ENCODE measurements at regions not wholly inside any gene's neighbourhood (a gene's known extent, or its start where the extent isn't known, plus 50 kb on each side); places are given as distances from the start of the nearest gene placed in this dataset.

- Mint-ChIP-seq H3K4me1 (no peaks in the 10 kb centered on the region), H3K4me3 (no peak overlapping the region), H3K9me3 (peaks cover 0 to 1% of the 10 kb centered on the region in 2 donors), H3K36me3 (no peaks in the 10 kb centered on the region), H3K27ac (no peak overlapping the region), H3K27me3 (no peaks in the 10 kb centered on the region)
- DNase-seq (no peak), ATAC-seq (replicated peaks) (no peak)
These were observed 225.1 kb upstream of the PLSCR5 start for GRCh38 chr3:146830231-146830630.

- Mint-ChIP-seq H3K36me3 (no peaks in the 10 kb centered on the region), H3K9me3 (peaks cover 0 to 1% of the 10 kb centered on the region in 2 donors), H3K4me3 (no peak overlapping the region), H3K27ac (no peak overlapping the region), H3K4me1 (no peaks in the 10 kb centered on the region), H3K27me3 (no peaks in the 10 kb centered on the region)
- DNase-seq: no peak
- no peak for ATAC-seq (replicated peaks)
These were observed 222.7 kb upstream of the PLSCR5 start for GRCh38 chr3:146827836-146828235.

- no peak overlapping the region for H3K27ac Mint-ChIP-seq
- DNase-seq (no peak), ATAC-seq (replicated peaks) (no peak)
- H3K36me3 Mint-ChIP-seq: no peaks in the 10 kb centered on the region
- no peaks in the 10 kb centered on the region for H3K27me3 Mint-ChIP-seq
- no peaks in the 10 kb centered on the region for H3K4me1 Mint-ChIP-seq
- no peak overlapping the region for H3K4me3 Mint-ChIP-seq
- H3K9me3 Mint-ChIP-seq: peaks cover 0 to 1% of the 10 kb centered on the region in 2 donors
These were observed 218.5 kb upstream of the PLSCR5 start for GRCh38 chr3:146823622-146824021.

DNA sequence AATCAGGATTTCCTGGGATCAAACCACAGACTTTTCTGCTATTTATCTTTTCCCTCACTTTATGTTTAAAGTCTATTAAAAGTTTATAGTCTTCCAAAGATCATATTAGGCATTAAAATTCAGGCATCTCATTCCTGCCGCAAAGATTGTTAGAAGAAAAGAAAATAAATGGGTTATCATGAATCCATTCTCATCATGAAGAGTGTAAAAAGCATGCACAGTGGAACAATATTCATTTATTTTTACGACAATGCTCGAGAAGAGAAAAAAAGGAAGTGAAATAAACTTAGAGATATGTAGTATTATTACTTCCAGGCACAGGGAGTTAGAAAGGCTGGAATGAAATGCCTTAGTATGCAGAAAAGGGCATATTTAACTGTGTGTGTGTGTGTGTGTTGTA lies 213.7 kb upstream of the PLSCR5 start:
- no peak overlapping the region for H3K27ac Mint-ChIP-seq
- H3K9me3 Mint-ChIP-seq: no peaks in the 10 kb centered on the region
- H3K36me3 Mint-ChIP-seq: no peaks in the 10 kb centered on the region
- H3K27me3 Mint-ChIP-seq: no peaks in the 10 kb centered on the region
- H3K4me3 Mint-ChIP-seq: no peak overlapping the region
- ATAC-seq (replicated peaks): no peak
- H3K4me1 Mint-ChIP-seq: no peaks in the 10 kb centered on the region
- DNase-seq: no peak

DNA sequence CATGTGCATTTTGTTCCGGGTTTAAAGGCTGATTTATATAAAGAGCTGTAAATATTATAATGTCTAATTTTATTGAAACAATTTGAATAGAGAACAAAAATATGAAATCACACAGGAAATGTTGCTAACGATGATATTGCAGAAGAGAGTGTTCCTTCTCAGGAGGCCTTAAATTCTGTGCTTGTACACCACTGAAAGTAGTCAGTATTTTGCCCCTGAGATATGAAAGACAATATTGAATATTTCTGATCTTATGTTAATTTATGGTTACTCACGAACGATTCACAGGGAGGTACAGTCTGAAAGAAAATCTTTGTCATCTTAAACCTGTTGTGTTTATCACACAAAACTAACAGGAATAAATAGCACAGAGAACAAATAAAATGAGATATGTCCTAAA lies 213.2 kb upstream of the PLSCR5 start:
- H3K27ac Mint-ChIP-seq: no peak overlapping the region
- H3K4me3 Mint-ChIP-seq: no peak overlapping the region
- no peaks in the 10 kb centered on the region for H3K27me3 Mint-ChIP-seq

DNA sequence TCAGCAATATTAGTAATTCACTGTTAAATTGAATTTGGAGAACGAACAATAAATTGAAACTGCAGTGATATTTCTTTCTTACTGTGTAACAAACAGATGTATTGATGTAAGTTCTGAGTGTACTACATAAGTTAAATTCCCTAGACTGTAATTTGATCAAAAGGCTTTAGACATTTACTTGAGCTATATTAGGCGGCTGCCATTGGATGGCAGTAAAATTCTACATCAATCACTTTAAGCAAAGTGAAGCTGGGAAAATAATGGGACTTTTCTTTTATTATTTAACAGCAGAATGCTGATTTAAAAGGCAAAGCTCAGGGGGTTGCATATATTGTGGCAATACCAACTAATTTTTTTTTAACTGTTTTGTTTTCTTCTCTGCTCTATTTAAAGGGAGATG lies 212.6 kb upstream of the PLSCR5 start:
- Mint-ChIP-seq H3K27ac (no peak overlapping the region), H3K36me3 (no peaks in the 10 kb centered on the region), H3K4me1 (no peaks in the 10 kb centered on the region), H3K9me3 (no peaks in the 10 kb centered on the region), H3K27me3 (no peaks in the 10 kb centered on the region), H3K4me3 (no peak overlapping the region)
- ATAC-seq (replicated peaks): no peak
- no peak for DNase-seq

More for the DNA sequence above, 213.2 kb upstream of the PLSCR5 start:
- H3K9me3 Mint-ChIP-seq: no peaks in the 10 kb centered on the region
- no peaks in the 10 kb centered on the region for H3K36me3 Mint-ChIP-seq
- DNase-seq (no peak), ATAC-seq (replicated peaks) (no peak)
- H3K4me1 Mint-ChIP-seq: no peaks in the 10 kb centered on the region

DNA sequence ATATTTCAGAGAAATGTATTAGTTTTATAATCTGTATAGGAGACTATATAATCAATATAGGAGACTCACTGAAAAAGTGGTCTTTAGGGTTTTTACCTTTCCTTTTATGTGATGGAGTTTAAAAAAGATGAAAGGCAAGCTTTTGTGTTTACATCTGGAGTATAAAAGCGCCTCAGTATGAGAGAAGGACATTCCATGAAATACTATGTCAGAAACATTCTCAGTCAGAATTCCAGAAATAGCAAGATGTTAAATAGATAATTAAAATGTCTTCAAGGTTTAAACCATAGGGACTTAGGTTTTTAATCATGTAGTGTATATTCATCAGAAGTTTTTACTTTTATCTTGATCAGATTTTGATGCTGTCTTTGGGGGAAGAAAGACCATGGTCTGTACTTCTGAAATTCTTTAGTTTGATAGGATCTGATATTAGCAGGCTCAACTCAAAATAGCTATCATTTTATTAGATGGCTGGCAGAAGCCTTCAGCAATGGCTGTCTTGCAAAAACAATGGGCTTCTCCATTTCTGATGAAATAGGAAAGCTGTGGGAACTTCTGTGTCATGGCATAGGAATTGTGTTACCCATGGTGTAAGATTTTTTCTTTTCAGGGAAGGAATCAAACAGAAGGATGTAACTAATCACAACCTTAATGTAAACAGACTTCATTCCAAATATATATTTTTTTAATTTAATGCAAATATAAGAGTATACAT lies 209.6 kb upstream of the PLSCR5 start:
- H3K4me3 Mint-ChIP-seq: no peak overlapping the region

GRCh38 chr3:146813496-146813895 lies 208.3 kb upstream of the PLSCR5 start:
- no peak for DNase-seq
- H3K9me3 Mint-ChIP-seq: no peaks in the 10 kb centered on the region
- H3K36me3 Mint-ChIP-seq: no peaks in the 10 kb centered on the region
- no peaks in the 10 kb centered on the region for H3K27me3 Mint-ChIP-seq
- ATAC-seq (replicated peaks): no peak
- H3K27ac Mint-ChIP-seq: no peak overlapping the region
- H3K4me3 Mint-ChIP-seq: no peak overlapping the region
- no peaks in the 10 kb centered on the region for H3K4me1 Mint-ChIP-seq

More for the DNA sequence above, 209.6 kb upstream of the PLSCR5 start:
- DNase-seq (no peak), ATAC-seq (replicated peaks) (no peak)
- H3K4me1 Mint-ChIP-seq: no peaks in the 10 kb centered on the region
- H3K9me3 Mint-ChIP-seq: no peaks in the 10 kb centered on the region
- H3K36me3 Mint-ChIP-seq: no peaks in the 10 kb centered on the region
- no peak overlapping the region for H3K27ac Mint-ChIP-seq
- H3K27me3 Mint-ChIP-seq: no peaks in the 10 kb centered on the region

GRCh38 chr3:146803745-146804144 lies 198.6 kb upstream of the PLSCR5 start:
- ATAC-seq (replicated peaks) (no peak), DNase-seq (no peak)
- H3K36me3 Mint-ChIP-seq: no peaks in the 10 kb centered on the region
- H3K4me1 Mint-ChIP-seq: no peaks in the 10 kb centered on the region
- H3K27ac Mint-ChIP-seq: no peak overlapping the region
- H3K27me3 Mint-ChIP-seq: no peaks in the 10 kb centered on the region
- no peak overlapping the region for H3K4me3 Mint-ChIP-seq
- H3K9me3 Mint-ChIP-seq: no peaks in the 10 kb centered on the region

- DNase-seq (no peak), ATAC-seq (replicated peaks) (no peak)
- no peaks in the 10 kb centered on the region for H3K36me3 Mint-ChIP-seq
- H3K27me3 Mint-ChIP-seq: no peaks in the 10 kb centered on the region
- H3K27ac Mint-ChIP-seq: no peak overlapping the region
- no peaks in the 10 kb centered on the region for H3K4me1 Mint-ChIP-seq
- H3K4me3 Mint-ChIP-seq: no peak overlapping the region
- no peaks in the 10 kb centered on the region for H3K9me3 Mint-ChIP-seq
These were observed 196.3 kb upstream of the PLSCR5 start for GRCh38 chr3:146801492-146801891.

DNA sequence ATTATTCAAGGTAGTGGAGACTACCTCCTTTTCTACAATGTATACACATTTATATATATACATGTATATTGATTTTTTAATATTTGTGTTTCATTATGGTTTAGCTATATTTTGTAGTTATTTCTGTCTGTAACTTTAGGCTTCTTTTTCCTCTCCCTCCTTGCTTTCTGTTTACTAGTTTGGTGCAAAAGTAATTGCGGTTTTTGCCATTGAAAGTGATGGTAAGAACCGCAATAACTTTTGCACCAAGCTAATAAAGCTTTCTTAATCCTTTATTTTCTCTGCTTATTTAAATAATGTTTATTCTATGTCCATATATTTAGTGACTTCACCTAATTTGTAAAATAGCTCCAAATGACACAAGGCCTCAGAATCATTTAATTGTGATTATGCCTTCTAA lies 195.3 kb upstream of the PLSCR5 start:
- Mint-ChIP-seq H3K36me3 (no peaks in the 10 kb centered on the region), H3K9me3 (no peaks in the 10 kb centered on the region), H3K27me3 (no peaks in the 10 kb centered on the region), H3K27ac (no peak overlapping the region), H3K4me3 (no peak overlapping the region), H3K4me1 (no peaks in the 10 kb centered on the region)
- no peak for DNase-seq
- ATAC-seq (replicated peaks): no peak

DNA sequence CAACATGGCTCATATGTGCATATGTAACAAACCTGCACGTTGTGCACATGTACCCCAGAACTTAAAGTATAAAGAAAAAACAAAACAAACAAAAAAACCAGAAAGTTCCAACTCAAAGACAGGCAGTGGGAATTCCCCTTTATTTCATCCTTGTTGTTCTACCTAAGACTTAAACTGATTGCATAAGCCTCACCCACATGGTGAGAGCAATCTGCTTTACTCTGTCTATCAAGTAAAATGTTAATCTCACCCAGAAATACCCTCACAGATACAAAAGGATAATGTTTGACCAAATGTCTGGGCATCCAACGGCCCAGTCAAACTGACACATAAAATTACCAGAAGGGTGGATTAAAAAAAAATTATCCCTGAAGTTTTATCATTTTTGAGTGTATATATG lies 190.9 kb upstream of the PLSCR5 start:
- H3K4me3 Mint-ChIP-seq: no peak overlapping the region
- peaks cover 0 to 2% of the 10 kb centered on the region in 2 donors for H3K9me3 Mint-ChIP-seq
- DNase-seq (no peak), ATAC-seq (replicated peaks) (no peak)
- H3K36me3 Mint-ChIP-seq: no peaks in the 10 kb centered on the region
- H3K27me3 Mint-ChIP-seq: no peaks in the 10 kb centered on the region
- H3K27ac Mint-ChIP-seq: no peak overlapping the region
- H3K4me1 Mint-ChIP-seq: no peaks in the 10 kb centered on the region

DNA sequence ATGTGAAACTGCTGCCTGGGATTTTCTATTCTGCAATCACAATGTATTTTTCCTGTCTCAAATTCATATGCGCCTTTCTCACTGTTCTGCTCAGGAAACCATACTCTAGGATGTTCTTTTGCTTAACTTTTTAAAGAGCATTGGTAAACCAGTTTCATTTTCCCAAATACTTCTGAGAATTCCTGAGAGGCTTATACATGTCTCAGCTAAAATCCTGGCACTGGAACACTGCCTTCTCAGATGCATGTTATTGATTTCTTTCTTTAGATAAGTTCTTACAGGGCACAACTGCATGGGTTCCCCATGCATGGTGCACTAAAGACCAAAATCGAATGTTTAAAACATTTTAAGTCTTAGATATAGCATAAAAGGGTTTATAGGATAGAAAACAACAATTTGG lies 178.3 kb upstream of the PLSCR5 start:
- no peak for ATAC-seq (replicated peaks)
- no peak for DNase-seq
- Mint-ChIP-seq H3K27me3 (no peaks in the 10 kb centered on the region), H3K4me3 (no peak overlapping the region), H3K36me3 (no peaks in the 10 kb centered on the region), H3K9me3 (peaks cover 0 to 1% of the 10 kb centered on the region in 2 donors), H3K4me1 (no peaks in the 10 kb centered on the region), H3K27ac (no peak overlapping the region)

- Mint-ChIP-seq H3K4me1 (no peaks in the 10 kb centered on the region), H3K36me3 (no peaks in the 10 kb centered on the region), H3K27me3 (no peaks in the 10 kb centered on the region), H3K9me3 (no peaks in the 10 kb centered on the region), H3K27ac (no peak overlapping the region), H3K4me3 (no peak overlapping the region)
- DNase-seq: no peak
- no peak for ATAC-seq (replicated peaks)
These were observed 176.5 kb upstream of the PLSCR5 start for GRCh38 chr3:146781606-146782005.

- H3K36me3 Mint-ChIP-seq: no peaks in the 10 kb centered on the region
- H3K9me3 Mint-ChIP-seq: no peaks in the 10 kb centered on the region
- H3K27me3 Mint-ChIP-seq: no peaks in the 10 kb centered on the region
These were observed 175.9 kb upstream of the PLSCR5 start for GRCh38 chr3:146781059-146781458.

DNA sequence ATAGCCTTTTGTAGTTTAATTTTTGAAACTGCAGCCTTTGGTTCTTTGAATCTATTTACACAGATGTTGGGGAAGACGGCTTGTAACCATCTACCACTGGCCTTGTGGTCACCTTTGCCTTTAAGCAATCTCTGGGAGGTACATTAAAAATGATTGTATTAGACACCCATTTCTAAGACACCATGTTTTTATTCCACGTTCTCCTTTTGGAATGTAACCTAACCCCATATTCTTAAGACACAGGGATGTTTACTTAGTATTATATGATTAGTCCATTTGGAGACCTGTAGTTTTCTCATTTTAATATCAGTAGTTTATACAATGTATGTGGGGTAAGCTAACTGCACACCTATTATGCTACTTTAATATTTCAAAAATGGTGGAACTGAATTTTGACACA lies 175.1 kb upstream of the PLSCR5 start:
- Mint-ChIP-seq H3K27ac (no peak overlapping the region), H3K4me1 (no peaks in the 10 kb centered on the region), H3K27me3 (no peaks in the 10 kb centered on the region), H3K4me3 (no peak overlapping the region), H3K36me3 (no peaks in the 10 kb centered on the region), H3K9me3 (no peaks in the 10 kb centered on the region)
- DNase-seq: no peak
- no peak for ATAC-seq (replicated peaks)

More at GRCh38 chr3:146781059-146781458, 175.9 kb upstream of the PLSCR5 start:
- H3K4me1 Mint-ChIP-seq: no peaks in the 10 kb centered on the region
- DNase-seq (no peak), ATAC-seq (replicated peaks) (no peak)
- no peak overlapping the region for H3K27ac Mint-ChIP-seq
- H3K4me3 Mint-ChIP-seq: no peak overlapping the region

Data from stimulated activated naive B cell treated with anti-CD40 and anti-IgM and Interleukin-4, amounts not matched to agents 10 μg/mL and 1 μg/mL and 100 μg/mL, for 72 hours (primary cell).